HG03139 (cell line): ENCODE measurements at regions not wholly inside any gene's neighbourhood (a gene's known extent, or its start where the extent isn't known, plus 50 kb on each side); places are given as distances from the start of the nearest gene placed in this dataset.
"Not testable (repeated sequence)": the region's sequence is repeated elsewhere in the genome, so short reads cannot be mapped to it uniquely, and the experiment has no call there.

ENCODE experiments used
- ATAC-seq: cut with Tn5 transposase; IDR thresholded peaks from one replicate; pipeline ENCODE4 v1.9.1; 2021; ENCODE audit not compliant: unreplicated experiment

DNA sequence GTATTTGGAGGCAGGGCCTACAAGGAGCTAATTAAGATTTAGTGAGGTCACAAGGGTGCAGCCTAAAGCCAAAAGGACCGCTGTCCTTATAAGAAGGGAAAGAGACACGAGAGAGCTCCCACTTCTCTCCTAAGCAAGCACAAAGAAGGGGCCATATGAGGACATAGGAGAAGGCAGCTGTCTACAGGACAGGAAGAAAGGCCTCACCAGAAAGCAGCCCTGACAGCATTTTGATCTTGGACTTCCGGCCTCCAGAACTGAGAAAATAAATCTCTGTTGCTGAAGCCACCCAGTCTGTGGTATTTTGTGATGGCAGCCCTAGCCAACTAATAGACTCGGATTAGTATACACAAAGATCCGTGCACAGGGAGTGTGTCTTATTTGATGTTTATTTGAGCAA is 139.7 kb downstream of the B3GNT2 start:
- ATAC-seq: no peak

- no peak for ATAC-seq
Observed at GRCh38 chr2:62334440-62335058, 138.6 kb downstream of the B3GNT2 start.

DNA sequence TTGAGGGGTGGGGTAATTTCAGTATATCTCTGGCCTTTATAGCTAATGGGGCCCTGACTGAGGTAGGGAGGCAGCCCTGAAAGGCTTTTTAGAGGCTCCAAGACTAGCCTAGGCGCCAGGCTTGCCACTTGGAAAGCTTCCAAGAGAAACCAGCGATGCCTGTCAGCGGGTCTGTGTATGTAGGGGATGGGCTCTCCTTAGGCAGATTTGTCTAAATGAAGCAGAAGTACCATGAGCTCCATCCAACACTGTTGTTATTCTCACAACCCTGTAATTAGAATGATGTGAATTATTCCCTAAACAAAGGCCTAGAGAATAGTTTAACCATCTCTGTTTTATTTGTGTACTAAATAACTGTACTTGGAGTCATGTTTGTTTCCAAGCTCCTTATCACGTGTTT is 138.1 kb downstream of the B3GNT2 start:
- ATAC-seq: no peak

- ATAC-seq: no peak
Observed at GRCh38 chr2:62330959-62331358, 135.0 kb downstream of the B3GNT2 start.

- ATAC-seq: no peak
Observed at GRCh38 chr2:62329797-62330196, 133.9 kb downstream of the B3GNT2 start.

- ATAC-seq: no peak
Observed at GRCh38 chr2:62326735-62327134, 130.8 kb downstream of the B3GNT2 start.

GRCh38 chr2:62325398-62325797 is 129.5 kb downstream of the B3GNT2 start:
- ATAC-seq: no peak

- ATAC-seq: no peak
Observed at GRCh38 chr2:62321380-62322289, 125.7 kb downstream of the B3GNT2 start.

DNA sequence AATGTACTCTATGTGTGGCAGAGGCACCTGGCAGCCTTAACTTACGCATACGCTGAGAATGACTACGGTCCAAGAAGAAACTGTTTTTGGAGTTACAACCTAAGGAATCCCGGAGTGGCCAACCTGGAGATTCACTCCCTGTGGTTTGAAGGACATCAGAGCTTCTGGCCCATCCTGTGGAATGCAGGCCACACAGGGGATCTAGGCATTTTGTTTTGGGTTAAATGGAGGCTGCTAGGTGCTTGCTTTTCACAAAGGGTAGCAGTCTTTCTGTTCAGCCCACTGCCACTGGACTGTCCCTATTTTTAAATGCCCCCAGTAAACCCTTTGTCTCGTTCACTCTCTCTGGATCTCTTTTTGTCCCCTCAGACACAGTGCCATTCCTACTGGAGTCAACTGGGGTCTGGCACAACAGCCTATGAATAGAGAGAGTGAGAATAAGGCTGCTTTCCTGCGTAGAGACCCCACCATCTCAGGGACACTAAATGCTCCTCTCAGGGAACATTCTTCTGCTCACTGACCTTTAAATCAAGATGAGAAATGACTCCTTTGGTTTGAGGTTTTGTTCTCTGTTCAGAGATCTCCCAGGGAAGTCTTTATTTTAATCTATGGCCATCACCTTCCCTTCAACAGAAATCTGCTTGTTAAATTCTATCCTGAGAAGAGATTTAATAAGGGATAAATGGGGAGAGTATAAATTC is 124.9 kb downstream of the B3GNT2 start:
- ATAC-seq: no peak

GRCh38 chr2:62320137-62320536 is 124.2 kb downstream of the B3GNT2 start:
- not testable (repeated sequence) for ATAC-seq

DNA sequence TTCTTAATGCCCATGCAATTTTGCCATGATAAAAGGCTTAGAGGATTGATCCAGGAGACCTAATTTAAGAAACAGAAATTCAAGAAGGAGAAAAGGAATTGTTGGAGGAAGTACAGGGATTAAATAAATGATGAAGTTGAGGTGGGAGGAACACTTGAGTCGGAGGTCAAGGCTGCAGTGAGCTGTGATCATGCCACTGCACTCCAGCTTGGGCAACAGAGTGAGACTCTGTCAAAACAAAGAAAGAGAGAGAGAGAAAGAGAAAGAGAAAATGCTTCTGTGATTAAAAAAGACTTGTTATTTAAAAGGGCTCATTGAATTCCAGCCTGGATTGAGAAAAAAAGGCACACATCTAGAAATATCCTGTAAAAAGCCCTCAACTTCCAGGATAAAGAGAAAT is 123.2 kb downstream of the B3GNT2 start:
- ATAC-seq: no peak

DNA sequence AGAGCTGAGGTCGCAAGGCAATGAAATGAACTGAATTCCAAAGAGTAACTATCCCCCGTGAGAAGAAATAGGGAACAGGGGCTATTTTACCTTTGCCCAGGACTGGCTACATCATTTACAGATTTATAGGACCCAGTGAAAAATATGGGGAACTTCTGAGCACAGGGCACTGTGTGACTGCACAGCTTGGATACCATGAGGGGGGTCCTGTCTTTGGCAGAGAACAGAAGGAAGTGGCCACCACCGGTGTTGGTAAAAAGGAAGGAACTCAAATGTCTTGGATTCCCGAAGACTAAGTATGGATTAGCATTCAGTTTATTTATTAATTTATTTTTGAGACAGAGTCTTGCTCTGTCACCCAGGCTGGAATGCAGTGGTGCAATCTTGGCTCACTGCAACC is 119.6 kb downstream of the B3GNT2 start:
- no peak for ATAC-seq

DNA sequence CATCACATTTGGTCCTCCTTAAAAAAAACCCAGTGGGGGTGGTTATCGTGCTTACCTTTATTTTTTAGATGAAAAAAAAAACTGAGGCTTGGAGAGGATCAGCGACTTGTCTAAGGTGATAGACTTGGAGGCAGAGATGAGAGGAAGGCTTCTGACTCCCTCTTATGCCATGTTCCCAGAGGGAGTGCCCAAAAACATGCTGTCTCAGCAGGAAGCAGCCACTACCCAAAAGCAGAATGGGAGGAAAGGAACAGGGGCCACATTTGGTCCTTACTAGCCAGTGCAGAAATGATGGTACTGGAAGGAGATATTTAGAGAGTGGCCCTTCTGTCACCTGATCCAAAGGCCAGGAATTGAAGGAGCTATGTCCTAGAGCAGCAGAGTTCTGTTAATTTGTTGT is 118.4 kb downstream of the B3GNT2 start:
- ATAC-seq: no peak

DNA sequence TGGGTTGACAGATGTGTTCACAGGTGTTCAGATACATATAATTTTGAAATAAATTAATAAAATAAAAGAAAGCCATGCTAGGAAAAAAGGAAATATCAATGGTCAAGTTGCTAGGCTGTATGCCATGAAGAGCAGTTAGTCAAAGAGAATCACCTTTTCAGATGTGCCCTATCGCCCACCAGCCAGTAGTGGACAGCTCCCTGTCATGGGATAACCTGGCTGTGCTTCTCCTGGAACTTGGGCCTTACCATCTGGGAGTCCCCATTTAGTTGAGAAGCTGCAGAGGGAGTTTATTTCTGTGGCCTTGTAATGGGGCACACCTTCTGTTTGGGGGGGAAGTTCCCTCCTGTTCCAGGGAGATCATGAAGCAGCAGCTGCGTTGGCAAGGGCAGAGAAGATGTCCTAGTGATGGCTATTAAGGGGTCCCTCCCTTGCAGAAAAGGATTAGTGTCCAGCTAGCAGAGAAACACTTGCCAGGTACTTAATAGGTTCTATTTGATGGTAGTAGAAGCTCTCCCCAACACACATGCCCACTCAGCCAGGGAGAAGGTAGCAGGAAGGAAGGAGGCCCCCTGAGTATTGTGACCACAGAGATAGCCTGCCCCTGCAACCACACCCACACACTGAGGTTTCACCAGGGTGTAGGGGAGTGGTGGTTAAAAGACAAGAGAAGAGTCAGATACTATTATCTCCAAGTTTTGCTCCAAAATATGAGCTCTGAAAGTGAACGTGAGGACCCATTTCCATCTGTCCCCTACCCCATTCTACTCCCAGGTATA is 117.7 kb downstream of the B3GNT2 start:
- ATAC-seq: peak; percentile 78

- peak; percentile 47 for ATAC-seq
Observed at GRCh38 chr2:62309465-62310091, 113.7 kb downstream of the B3GNT2 start.

GRCh38 chr2:62309081-62309464 is 113.2 kb downstream of the B3GNT2 start:
- no peak for ATAC-seq

GRCh38 chr2:62307469-62308389 is 111.8 kb downstream of the B3GNT2 start:
- no peak for ATAC-seq

DNA sequence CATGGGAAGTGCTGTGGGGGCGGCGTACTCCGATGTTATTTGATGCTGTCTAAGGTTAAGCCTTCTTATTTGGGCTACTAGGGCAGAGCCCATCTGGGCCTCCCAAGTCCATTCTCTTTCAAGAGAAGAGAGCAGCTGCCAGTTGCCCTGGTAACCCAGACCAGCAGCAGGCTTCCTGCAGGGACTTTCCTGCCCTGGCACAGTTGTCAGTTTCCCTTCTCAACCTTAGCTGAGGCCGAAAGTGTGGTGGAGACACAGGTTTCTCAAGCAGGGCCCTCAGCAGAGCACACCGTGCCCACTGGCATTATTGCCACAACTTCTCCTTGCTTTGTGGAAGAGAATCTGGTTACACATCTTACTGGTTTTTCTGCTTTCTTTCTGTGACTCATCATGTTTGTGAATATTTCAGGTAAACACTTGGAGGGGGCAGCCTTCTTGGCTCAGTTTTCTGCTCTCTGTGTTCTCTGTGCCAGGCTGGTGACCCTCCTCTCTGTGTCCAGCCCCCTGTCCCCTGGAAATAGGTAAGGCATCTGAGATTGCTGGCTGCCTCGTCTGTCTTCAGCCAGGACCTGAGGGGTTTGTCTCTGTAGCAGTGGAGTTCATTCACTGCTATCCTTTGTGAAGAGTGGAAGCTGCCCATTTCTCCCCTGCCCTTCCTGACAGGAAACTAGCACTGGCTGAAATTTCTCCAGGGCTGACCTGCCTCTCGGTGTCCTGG is 111.0 kb downstream of the B3GNT2 start:
- ATAC-seq: no peak
